HCT116 (cell line): ENCODE measurements at regions not wholly inside any gene's neighbourhood (a gene's known extent, or its start where the extent isn't known, plus 50 kb on each side); places are given as distances from the start of the nearest gene placed in this dataset.

Experiments
- ATAC-seq: fragments of 200-7000 bp; cut with Tn5 transposase; 2 replicates; pipeline ENCODE4 v1.9.1; 2020; ENCODE audit warnings: mild to moderate bottlenecking, moderate library complexity
- BruUV-seq: library from RNA; stranded (reverse); fragments of 400-500 nt; replicated peaks from 2 replicates; lab custom pipeline; 2021; lab: Mats Ljungman, UMichigan
- CTCF ChIA-PET: fragments of 300-600 bp; sonication (Branson Sonifier 250); formaldehyde crosslinking; loops from one replicate; lab custom pipeline; 2021; ENCODE audit warnings: antibody characterized with exemption; lab: Charles Lee
- POLR2A ChIA-PET: fragments of 300-600, 350-600 bp; sonication (Branson Sonifier 250); formaldehyde crosslinking; loops from one replicate; lab custom pipeline; 2021; ENCODE audit warnings: antibody characterized with exemption; lab: Charles Lee
- RAD21 ChIA-PET, 2 experiments: fragments of 300-600 bp; sonication (Branson Sonifier 250); formaldehyde crosslinking; loops; one replicate each; lab custom pipeline; 2023; ENCODE audit warnings: low total read pairs in 2 of 2; ENCODE audit not compliant: uncharacterized antibody in 2 of 2, unreplicated experiment in 2 of 2, low non-redundant PET in 1 of 2; lab: Charles Lee
- DNase-seq: peaks from one replicate; pipeline ENCODE4 v3.0.0-alpha.2; 2010; ENCODE audit warnings: low read depth, low spot score
- H2AFZ ChIP-seq: fragments of 200-600 bp; shearing (Covaris generic), sonication (generic); 2 replicates; pipeline ENCODE4 v1.6.1; 2017; ENCODE audit warnings: low read depth, mixed run types, mixed read lengths, antibody characterized with exemption, low read length; ENCODE audit not compliant: poor library complexity, severe bottlenecking
- H3K27ac ChIP-seq: 2 replicates; pipeline ENCODE4 v1.5.1; 2012; ENCODE audit warnings: low read depth, low read length
- H3K27me3 ChIP-seq: fragments of 200-600 bp; sonication (generic); 2 replicates; pipeline ENCODE4 v1.6.1; 2016; ENCODE audit warnings: mixed run types, low read length, mixed read lengths; ENCODE audit not compliant: insufficient read depth
- H3K36me3 ChIP-seq, 2 experiments: fragments of 200-500 bp in 1 of 2; fragments of 200-600 bp in 1 of 2; sonication (Bioruptor generic) in 1 of 2; sonication (generic) in 1 of 2; 2 replicates each; pipeline versions ENCODE4 v1.5.1 to v1.6.1; 2014 to 2016; ENCODE audit warnings: low read length in 2 of 2, inconsistent platforms in 1 of 2, mixed read lengths in 1 of 2, mixed run types in 1 of 2; ENCODE audit not compliant: insufficient read depth in 2 of 2, control insufficient read depth in 1 of 2
- H3K4me1 ChIP-seq, 2 experiments: fragments of 200-600 bp in 1 of 2; sonication (generic) in 1 of 2; 2 replicates each; pipeline versions ENCODE4 v1.5.1 to v1.6.1; 2012 to 2017; ENCODE audit warnings: low read length in 2 of 2, inconsistent platforms in 1 of 2, mild to moderate bottlenecking in 1 of 2, mixed read lengths in 1 of 2, mixed run types in 1 of 2, moderate library complexity in 1 of 2; ENCODE audit not compliant: insufficient read depth in 2 of 2, control insufficient read depth in 1 of 2
- H3K4me2 ChIP-seq: fragments of 200-600 bp; sonication (generic); 2 replicates; pipeline ENCODE4 v1.6.1; 2017; ENCODE audit warnings: mixed run types, low read length, mixed read lengths
- H3K4me3 ChIP-seq, 2 experiments: fragments of 200-600 bp in 1 of 2; sonication (generic) in 1 of 2; replicated peaks in 1 of 2; 2 replicates each; pipeline ENCODE4 v1.5.1; 2011 to 2016; ENCODE audit warnings: low read length in 2 of 2, control low read depth in 1 of 2, low read depth in 1 of 2, mild to moderate bottlenecking in 1 of 2, mixed read lengths in 1 of 2, mixed run types in 1 of 2
- H3K79me2 ChIP-seq: fragments of 200-600 bp; sonication (generic); 2 replicates; pipeline ENCODE4 v1.6.1; 2017; ENCODE audit warnings: mild to moderate bottlenecking, mixed run types, low read length, moderate library complexity, mixed read lengths; ENCODE audit not compliant: insufficient read depth
- H3K9ac ChIP-seq: fragments of 200-600 bp; sonication (generic); 2 replicates; pipeline ENCODE4 v1.6.1; 2016; ENCODE audit warnings: low read length, mixed read lengths
- H3K9me2 ChIP-seq: fragments of 200-600 bp; sonication (generic), shearing (Covaris generic); 2 replicates; pipeline ENCODE4 v1.6.1; 2017; ENCODE audit warnings: mixed run types, mild to moderate bottlenecking, moderate library complexity; ENCODE audit not compliant: insufficient read depth
- H3K9me3 ChIP-seq, 2 experiments: fragments of 200-500 bp in 1 of 2; fragments of 200-600 bp in 1 of 2; sonication (Bioruptor generic) in 1 of 2; sonication (generic) in 1 of 2; 2 replicates each; pipeline ENCODE4 v1.6.1; 2014 to 2017; ENCODE audit warnings: low read length in 2 of 2, mixed read lengths in 2 of 2, inconsistent platforms in 1 of 2, low read depth in 1 of 2, mild to moderate bottlenecking in 1 of 2, mixed run types in 1 of 2, moderate library complexity in 1 of 2; ENCODE audit not compliant: control insufficient read depth in 1 of 2, insufficient read depth in 1 of 2
- H4K20me1 ChIP-seq: fragments of 200-600 bp; sonication (generic), shearing (Covaris generic); 2 replicates; pipeline ENCODE4 v1.6.1; 2017; ENCODE audit warnings: mixed run types, mild to moderate bottlenecking, moderate library complexity; ENCODE audit not compliant: insufficient read depth
- CBX3 ChIP-seq: IDR thresholded peaks from 2 replicates; pipeline ENCODE4 v1.6.1; 2012; ENCODE audit warnings: low read depth
- CEBPB ChIP-seq: IDR thresholded peaks from 2 replicates; pipeline ENCODE4 v1.6.1; 2012; ENCODE audit warnings: low read depth
- ELF1 ChIP-seq: IDR thresholded peaks from 2 replicates; pipeline ENCODE4 v1.6.1; 2012; ENCODE audit warnings: low read depth, borderline replicate concordance
- EZH2 ChIP-seq: fragments of 200-600 bp; sonication (generic); IDR thresholded peaks from 2 replicates; pipeline ENCODE4 v1.6.1; 2017; ENCODE audit warnings: antibody characterized with exemption, mixed run types
- EZH2phosphoT487 ChIP-seq: fragments of 200-600 bp; IDR thresholded peaks from 2 replicates; pipeline ENCODE4 v1.6.1; 2018; ENCODE audit warnings: antibody characterized with exemption, borderline replicate concordance
- FOSL1 ChIP-seq: IDR thresholded peaks from 2 replicates; pipeline ENCODE4 v1.6.1; 2012; ENCODE audit warnings: low read depth
- POLR2A ChIP-seq: IDR thresholded peaks from 2 replicates; pipeline ENCODE4 v1.7.0; 2011; ENCODE audit warnings: borderline replicate concordance; ENCODE audit not compliant: insufficient read depth, insufficient read length; ENCODE audit errors: extremely low read depth
- POLR2AphosphoS5 ChIP-seq: IDR thresholded peaks from 2 replicates; pipeline ENCODE4 v1.6.1; 2011; ENCODE audit warnings: mild to moderate bottlenecking, low read depth, low read length, moderate library complexity
- SIN3A ChIP-seq: IDR thresholded peaks from 2 replicates; pipeline ENCODE4 v1.6.1; 2012; ENCODE audit warnings: low read depth
- SP1 ChIP-seq: IDR thresholded peaks from 2 replicates; pipeline ENCODE4 v1.6.1; 2012; ENCODE audit warnings: low read depth
- SRF ChIP-seq: IDR thresholded peaks from 2 replicates; pipeline ENCODE4 v1.6.1; 2012; ENCODE audit warnings: low read depth
- TCF7L2 ChIP-seq: IDR thresholded peaks from 2 replicates; pipeline ENCODE4 v1.7.0; 2011; ENCODE audit warnings: borderline replicate concordance, inconsistent platforms; ENCODE audit not compliant: insufficient read depth, insufficient read length; ENCODE audit errors: extremely low read depth
- YY1 ChIP-seq: IDR thresholded peaks from 2 replicates; pipeline ENCODE4 v1.6.1; 2011; ENCODE audit warnings: low read length, low read depth, moderate library complexity, mild to moderate bottlenecking; ENCODE audit not compliant: insufficient replicate concordance; ENCODE audit errors: extremely low read depth
- ZFX ChIP-seq: fragments of 450-650 bp; IDR thresholded peaks from 2 replicates; pipeline ENCODE4 v1.6.1; 2017
- ZNF274 ChIP-seq: fragments of 200-500 bp; sonication (Bioruptor generic); IDR thresholded peaks from 2 replicates; pipeline ENCODE4 v1.6.1; 2014; ENCODE audit warnings: mild to moderate bottlenecking, low read depth, low read length, inconsistent platforms
- intact Hi-C: fragments of 100-400 bp; cut with micrococcal nuclease; formaldehyde crosslinking; loops from 2 replicates; pipeline ENCODE4 v1.10.0; 2022
- TF ChIP-seq, protein P1 (sequence below): IDR thresholded peaks from 2 replicates; pipeline ENCODE4 v1.6.1; 2012; ENCODE audit warnings: low read depth
- TF ChIP-seq, protein P2 (sequence below): IDR thresholded peaks from 2 replicates; pipeline ENCODE4 v1.6.1; 2012
- TF ChIP-seq, protein P3 (sequence below): IDR thresholded peaks from 2 replicates; pipeline ENCODE4 v1.6.1; 2012

DNA sequence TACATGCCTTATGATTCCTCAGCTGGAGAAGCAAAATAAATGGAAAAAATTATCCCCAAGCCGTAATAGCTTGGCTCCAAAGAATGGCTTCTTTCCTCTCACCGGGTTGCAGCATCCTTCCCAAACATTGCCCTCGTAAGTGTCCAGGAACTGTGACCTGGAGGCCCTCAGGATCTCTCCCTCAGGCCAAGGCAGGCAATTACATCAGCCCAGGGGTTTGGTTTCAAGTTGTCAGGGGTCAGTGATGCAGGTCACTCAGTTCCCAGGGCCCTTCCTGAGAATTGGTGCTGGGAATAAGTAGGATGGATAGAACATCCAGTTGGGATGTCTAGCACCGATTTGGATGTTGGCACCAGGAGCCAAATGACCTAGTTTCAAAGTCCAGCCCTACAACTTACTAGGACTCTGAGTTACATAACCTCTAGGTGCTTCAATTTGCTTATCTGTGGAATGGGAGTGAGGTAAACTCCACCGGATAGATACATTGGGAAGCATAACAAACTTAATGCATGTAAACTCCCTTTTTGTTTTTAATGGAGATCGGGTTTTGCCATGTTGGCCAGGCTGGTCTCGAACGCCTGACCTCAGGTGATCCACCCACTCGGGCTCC is 133.5 kb upstream of the DAP start (continued):
- TF ChIP-seq, protein P1, sequence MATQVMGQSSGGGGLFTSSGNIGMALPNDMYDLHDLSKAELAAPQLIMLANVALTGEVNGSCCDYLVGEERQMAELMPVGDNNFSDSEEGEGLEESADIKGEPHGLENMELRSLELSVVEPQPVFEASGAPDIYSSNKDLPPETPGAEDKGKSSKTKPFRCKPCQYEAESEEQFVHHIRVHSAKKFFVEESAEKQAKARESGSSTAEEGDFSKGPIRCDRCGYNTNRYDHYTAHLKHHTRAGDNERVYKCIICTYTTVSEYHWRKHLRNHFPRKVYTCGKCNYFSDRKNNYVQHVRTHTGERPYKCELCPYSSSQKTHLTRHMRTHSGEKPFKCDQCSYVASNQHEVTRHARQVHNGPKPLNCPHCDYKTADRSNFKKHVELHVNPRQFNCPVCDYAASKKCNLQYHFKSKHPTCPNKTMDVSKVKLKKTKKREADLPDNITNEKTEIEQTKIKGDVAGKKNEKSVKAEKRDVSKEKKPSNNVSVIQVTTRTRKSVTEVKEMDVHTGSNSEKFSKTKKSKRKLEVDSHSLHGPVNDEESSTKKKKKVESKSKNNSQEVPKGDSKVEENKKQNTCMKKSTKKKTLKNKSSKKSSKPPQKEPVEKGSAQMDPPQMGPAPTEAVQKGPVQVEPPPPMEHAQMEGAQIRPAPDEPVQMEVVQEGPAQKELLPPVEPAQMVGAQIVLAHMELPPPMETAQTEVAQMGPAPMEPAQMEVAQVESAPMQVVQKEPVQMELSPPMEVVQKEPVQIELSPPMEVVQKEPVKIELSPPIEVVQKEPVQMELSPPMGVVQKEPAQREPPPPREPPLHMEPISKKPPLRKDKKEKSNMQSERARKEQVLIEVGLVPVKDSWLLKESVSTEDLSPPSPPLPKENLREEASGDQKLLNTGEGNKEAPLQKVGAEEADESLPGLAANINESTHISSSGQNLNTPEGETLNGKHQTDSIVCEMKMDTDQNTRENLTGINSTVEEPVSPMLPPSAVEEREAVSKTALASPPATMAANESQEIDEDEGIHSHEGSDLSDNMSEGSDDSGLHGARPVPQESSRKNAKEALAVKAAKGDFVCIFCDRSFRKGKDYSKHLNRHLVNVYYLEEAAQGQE: no peak
- TF ChIP-seq POLR2A: no peak
- TF ChIP-seq POLR2AphosphoS5: no peak
- TF ChIP-seq CBX3: no peak
- TF ChIP-seq FOSL1: no peak
- TF ChIP-seq ZFX: no peak
- TF ChIP-seq, protein P2, sequence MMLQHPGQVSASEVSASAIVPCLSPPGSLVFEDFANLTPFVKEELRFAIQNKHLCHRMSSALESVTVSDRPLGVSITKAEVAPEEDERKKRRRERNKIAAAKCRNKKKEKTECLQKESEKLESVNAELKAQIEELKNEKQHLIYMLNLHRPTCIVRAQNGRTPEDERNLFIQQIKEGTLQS: no peak
- no peak for TF ChIP-seq ELF1

DNA sequence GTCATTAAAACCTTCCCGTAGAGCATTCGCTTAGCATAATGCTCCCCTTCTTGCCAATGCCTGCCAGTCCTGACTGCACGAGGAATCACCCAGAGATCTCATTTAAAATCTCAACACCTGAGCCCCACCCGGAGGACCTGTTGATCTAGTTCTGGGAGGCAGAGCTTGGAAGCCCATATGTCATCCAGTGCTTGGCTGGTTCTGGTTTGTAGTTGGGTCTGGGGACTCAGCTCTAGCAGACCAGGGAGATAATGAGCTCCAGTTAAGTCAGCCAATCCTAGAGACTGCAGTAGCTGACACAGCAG is 131.8 kb upstream of the DAP start:
- H3K79me2 ChIP-seq: no peaks in the 10 kb centered on the region
- POLR2A ChIA-PET: no interaction called here
- BruUV-seq: no TSS peak
- no peaks in the 10 kb centered on the region for H3K9me3 ChIP-seq
- H4K20me1 ChIP-seq: no peaks in the 10 kb centered on the region
- H3K9me2 ChIP-seq: no peaks in the 10 kb centered on the region
- DNase-seq: no peak
- no peak for ATAC-seq
- no peak for TF ChIP-seq POLR2A
- TF ChIP-seq, protein P2: no peak
- no peak for TF ChIP-seq CEBPB
- TF ChIP-seq SP1: no peak
- TF ChIP-seq ZNF274: no peak
- TF ChIP-seq EZH2phosphoT487: no peak
- TF ChIP-seq SRF: no peak
- no peak for TF ChIP-seq SIN3A
- TF ChIP-seq, protein P3, sequence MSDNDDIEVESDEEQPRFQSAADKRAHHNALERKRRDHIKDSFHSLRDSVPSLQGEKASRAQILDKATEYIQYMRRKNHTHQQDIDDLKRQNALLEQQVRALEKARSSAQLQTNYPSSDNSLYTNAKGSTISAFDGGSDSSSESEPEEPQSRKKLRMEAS: no peak
- no peak for TF ChIP-seq POLR2AphosphoS5
- no peak for TF ChIP-seq ELF1
- TF ChIP-seq FOSL1: no peak
- no peak for TF ChIP-seq ZFX
- TF ChIP-seq YY1: no peak
- no peak for TF ChIP-seq CBX3
- no peak for TF ChIP-seq EZH2
- TF ChIP-seq TCF7L2: no peak
- TF ChIP-seq, all 23 proteins: peak for 0
- CTCF ChIA-PET: no interaction called here
- no peaks in the 10 kb centered on the region for H3K27me3 ChIP-seq
- no peak overlapping the region for H3K9ac ChIP-seq
- no peak overlapping the region for H3K4me3 ChIP-seq
- H3K4me1 ChIP-seq: no peaks in the 10 kb centered on the region
- intact Hi-C loops: no loop called here
- H2AFZ ChIP-seq: no peak overlapping the region
- no peak overlapping the region for H3K27ac ChIP-seq
- H3K36me3 ChIP-seq: no peaks in the 10 kb centered on the region
- RAD21 ChIA-PET: no interaction called here
- no peak overlapping the region for H3K4me2 ChIP-seq
